NOMO-1 treated with DMSO at 0.1 percent for 48 hours (cell line): ENCODE measurements at regions not wholly inside any gene's neighbourhood (a gene's known extent, or its start where the extent isn't known, plus 50 kb on each side); places are given as distances from the start of the nearest gene placed in this dataset.

Experiments
- DNase-seq: peaks from one replicate; lab custom pipeline; 2025; ENCODE audit not compliant: unreplicated experiment; lab: John Stamatoyannopoulos, UW

GRCh38 chr13:75061909-75062308, 420.1 kb downstream of the TBC1D4 start:
- DNase-seq, result no peak

- no peak for DNase-seq
These were observed 426.7 kb downstream of the TBC1D4 start for GRCh38 chr13:75055296-75055695.

GRCh38 chr13:75052616-75053015, 429.4 kb downstream of the TBC1D4 start:
- no peak for DNase-seq

- DNase-seq, result no peak
These were observed 431.4 kb downstream of the TBC1D4 start for GRCh38 chr13:75050419-75051046.

GRCh38 chr13:75049735-75050335, 432.1 kb downstream of the TBC1D4 start:
- no peak for DNase-seq

GRCh38 chr13:75042807-75043206, 439.2 kb downstream of the TBC1D4 start:
- no peak for DNase-seq

- DNase-seq, result no peak
These were observed 443.4 kb downstream of the TBC1D4 start for GRCh38 chr13:75038393-75039113.

- DNase-seq, result no peak
These were observed 456.0 kb downstream of the TBC1D4 start for GRCh38 chr13:75025956-75026355.

- DNase-seq, result no peak
These were observed 457.4 kb downstream of the TBC1D4 start for GRCh38 chr13:75024602-75025001.

GRCh38 chr13:75023609-75024008, 458.4 kb downstream of the TBC1D4 start:
- DNase-seq, result no peak

GRCh38 chr13:75021151-75021550, 460.8 kb downstream of the TBC1D4 start:
- DNase-seq, result no peak

- DNase-seq, result no peak
These were observed 465.7 kb downstream of the TBC1D4 start for GRCh38 chr13:75016225-75016624.

- no peak for DNase-seq
These were observed 468.2 kb downstream of the TBC1D4 start for GRCh38 chr13:75013818-75014217.

GRCh38 chr13:75010941-75011340, 471.0 kb downstream of the TBC1D4 start:
- DNase-seq, result no peak

GRCh38 chr13:75008926-75009325, 473.0 kb downstream of the TBC1D4 start:
- DNase-seq, result no peak

GRCh38 chr13:74990992-74991391, 491.0 kb downstream of the TBC1D4 start:
- no peak for DNase-seq

- DNase-seq, result no peak
These were observed 494.8 kb downstream of the TBC1D4 start for GRCh38 chr13:74987124-74987690.

GRCh38 chr13:74986609-74987008, 495.4 kb downstream of the TBC1D4 start:
- no peak for DNase-seq

- no peak for DNase-seq
These were observed 502.3 kb downstream of the TBC1D4 start for GRCh38 chr13:74979703-74980102.

GRCh38 chr13:74978591-74978990, 503.4 kb downstream of the TBC1D4 start:
- no peak for DNase-seq

- no peak for DNase-seq
These were observed 504.5 kb downstream of the TBC1D4 start for GRCh38 chr13:74977498-74977897.

- no peak for DNase-seq
These were observed 506.9 kb downstream of the TBC1D4 start for GRCh38 chr13:74975111-74975510.
